Ishikawa (cell line): ENCODE measurements at regions not wholly inside any gene's neighbourhood (a gene's known extent, or its start where the extent isn't known, plus 50 kb on each side); places are given as distances from the start of the nearest gene placed in this dataset.

ENCODE experiments used
- CEBPB ChIP-seq: IDR thresholded peaks from 2 replicates; pipeline ENCODE4 v1.6.1; 2012
- CREB1 ChIP-seq: IDR thresholded peaks from 2 replicates; pipeline ENCODE4 v1.6.1; 2012; ENCODE audit warnings: low read depth
- EGR1 ChIP-seq: IDR thresholded peaks from 2 replicates; pipeline ENCODE4 v1.6.1; 2012
- EP300 ChIP-seq: IDR thresholded peaks from 2 replicates; pipeline ENCODE4 v1.6.1; 2012; ENCODE audit warnings: borderline replicate concordance
- FOXM1 ChIP-seq: IDR thresholded peaks from 2 replicates; pipeline ENCODE4 v1.6.1; 2012; ENCODE audit warnings: low read depth, borderline replicate concordance
- NFIC ChIP-seq: IDR thresholded peaks from 2 replicates; pipeline ENCODE4 v1.6.1; 2012
- RAD21 ChIP-seq: IDR thresholded peaks from 2 replicates; pipeline ENCODE4 v1.6.1; 2012; ENCODE audit warnings: low read depth
- TAF1 ChIP-seq: IDR thresholded peaks from 2 replicates; pipeline ENCODE4 v1.6.1; 2012; ENCODE audit warnings: low read depth, mild to moderate bottlenecking
- TCF12 ChIP-seq: IDR thresholded peaks from 2 replicates; pipeline ENCODE4 v1.6.1; 2012; ENCODE audit warnings: low read depth
- TEAD4 ChIP-seq: IDR thresholded peaks from 2 replicates; pipeline ENCODE4 v1.6.1; 2012
- YY1 ChIP-seq: IDR thresholded peaks from 2 replicates; pipeline ENCODE4 v1.6.1; 2012; ENCODE audit warnings: low read depth
- ZBTB7A ChIP-seq: IDR thresholded peaks from 2 replicates; pipeline ENCODE4 v1.6.1; 2012; ENCODE audit warnings: low read depth
- TF ChIP-seq, protein P1 (sequence below): IDR thresholded peaks from 2 replicates; pipeline ENCODE4 v1.6.1; 2012
- TF ChIP-seq, protein P2 (sequence below): IDR thresholded peaks from 2 replicates; pipeline ENCODE4 v1.6.1; 2012; ENCODE audit warnings: low read depth, mild to moderate bottlenecking
- TF ChIP-seq, protein P3 (sequence below): IDR thresholded peaks from 2 replicates; pipeline ENCODE4 v1.6.1; 2012

GRCh38 chr12:124169577-124170284 is 125.2 kb upstream of the RFLNA start:
- TF ChIP-seq, protein P1, sequence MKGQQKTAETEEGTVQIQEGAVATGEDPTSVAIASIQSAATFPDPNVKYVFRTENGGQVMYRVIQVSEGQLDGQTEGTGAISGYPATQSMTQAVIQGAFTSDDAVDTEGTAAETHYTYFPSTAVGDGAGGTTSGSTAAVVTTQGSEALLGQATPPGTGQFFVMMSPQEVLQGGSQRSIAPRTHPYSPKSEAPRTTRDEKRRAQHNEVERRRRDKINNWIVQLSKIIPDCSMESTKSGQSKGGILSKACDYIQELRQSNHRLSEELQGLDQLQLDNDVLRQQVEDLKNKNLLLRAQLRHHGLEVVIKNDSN, result no peak
- TF ChIP-seq EGR1, result no peak
- no peak for TF ChIP-seq RAD21
- TF ChIP-seq TCF12, result no peak
- TF ChIP-seq TAF1, result no peak
- TF ChIP-seq, protein P2, sequence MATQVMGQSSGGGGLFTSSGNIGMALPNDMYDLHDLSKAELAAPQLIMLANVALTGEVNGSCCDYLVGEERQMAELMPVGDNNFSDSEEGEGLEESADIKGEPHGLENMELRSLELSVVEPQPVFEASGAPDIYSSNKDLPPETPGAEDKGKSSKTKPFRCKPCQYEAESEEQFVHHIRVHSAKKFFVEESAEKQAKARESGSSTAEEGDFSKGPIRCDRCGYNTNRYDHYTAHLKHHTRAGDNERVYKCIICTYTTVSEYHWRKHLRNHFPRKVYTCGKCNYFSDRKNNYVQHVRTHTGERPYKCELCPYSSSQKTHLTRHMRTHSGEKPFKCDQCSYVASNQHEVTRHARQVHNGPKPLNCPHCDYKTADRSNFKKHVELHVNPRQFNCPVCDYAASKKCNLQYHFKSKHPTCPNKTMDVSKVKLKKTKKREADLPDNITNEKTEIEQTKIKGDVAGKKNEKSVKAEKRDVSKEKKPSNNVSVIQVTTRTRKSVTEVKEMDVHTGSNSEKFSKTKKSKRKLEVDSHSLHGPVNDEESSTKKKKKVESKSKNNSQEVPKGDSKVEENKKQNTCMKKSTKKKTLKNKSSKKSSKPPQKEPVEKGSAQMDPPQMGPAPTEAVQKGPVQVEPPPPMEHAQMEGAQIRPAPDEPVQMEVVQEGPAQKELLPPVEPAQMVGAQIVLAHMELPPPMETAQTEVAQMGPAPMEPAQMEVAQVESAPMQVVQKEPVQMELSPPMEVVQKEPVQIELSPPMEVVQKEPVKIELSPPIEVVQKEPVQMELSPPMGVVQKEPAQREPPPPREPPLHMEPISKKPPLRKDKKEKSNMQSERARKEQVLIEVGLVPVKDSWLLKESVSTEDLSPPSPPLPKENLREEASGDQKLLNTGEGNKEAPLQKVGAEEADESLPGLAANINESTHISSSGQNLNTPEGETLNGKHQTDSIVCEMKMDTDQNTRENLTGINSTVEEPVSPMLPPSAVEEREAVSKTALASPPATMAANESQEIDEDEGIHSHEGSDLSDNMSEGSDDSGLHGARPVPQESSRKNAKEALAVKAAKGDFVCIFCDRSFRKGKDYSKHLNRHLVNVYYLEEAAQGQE, result no peak
- no peak for TF ChIP-seq NFIC
- no peak for TF ChIP-seq CEBPB
- TF ChIP-seq YY1, result no peak
- no peak for TF ChIP-seq FOXM1
- TF ChIP-seq EP300, result no peak
- no peak for TF ChIP-seq TEAD4
- TF ChIP-seq, protein P3, sequence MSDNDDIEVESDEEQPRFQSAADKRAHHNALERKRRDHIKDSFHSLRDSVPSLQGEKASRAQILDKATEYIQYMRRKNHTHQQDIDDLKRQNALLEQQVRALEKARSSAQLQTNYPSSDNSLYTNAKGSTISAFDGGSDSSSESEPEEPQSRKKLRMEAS, result no peak
- no peak for TF ChIP-seq ZBTB7A
- TF ChIP-seq CREB1, result no peak

GRCh38 chr12:124170760-124171159 is 124.1 kb upstream of the RFLNA start:
- TF ChIP-seq TAF1 (no peak), RAD21 (no peak), YY1 (no peak), FOXM1 (no peak), TCF12 (no peak), EGR1 (no peak), ZBTB7A (no peak), CEBPB (no peak), CREB1 (no peak)
- TF ChIP-seq, protein P1, result no peak
- TF ChIP-seq, protein P2, result no peak

- TF ChIP-seq RAD21 (no peak), ZBTB7A (no peak), TEAD4 (no peak)
- TF ChIP-seq, protein P2, result no peak
Observed at GRCh38 chr12:124171231-124171979, 123.5 kb upstream of the RFLNA start.

DNA sequence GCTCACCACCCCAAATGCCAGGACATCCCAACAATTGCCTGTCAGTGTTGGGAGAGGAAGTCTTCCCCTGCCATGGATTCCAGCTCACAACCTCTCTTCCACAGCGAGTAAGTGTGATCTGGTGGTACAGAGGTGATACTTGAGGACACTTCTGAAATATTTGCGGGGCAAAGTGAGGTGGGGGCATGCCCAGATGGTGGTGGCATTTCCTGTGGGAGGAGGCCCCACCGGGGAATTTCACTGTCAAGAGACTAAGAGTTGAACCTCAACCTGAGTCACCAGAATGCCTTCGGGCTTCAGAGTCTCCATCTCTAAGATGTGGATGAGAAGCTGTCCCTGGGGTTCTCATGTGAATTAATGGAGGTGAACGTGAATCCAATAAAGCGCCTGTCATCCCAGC is 122.3 kb upstream of the RFLNA start:
- TF ChIP-seq CREB1, result no peak
- no peak for TF ChIP-seq RAD21
- TF ChIP-seq CEBPB, result no peak
- no peak for TF ChIP-seq EGR1
- TF ChIP-seq YY1, result no peak
- no peak for TF ChIP-seq EP300
- TF ChIP-seq, protein P2, result no peak
- no peak for TF ChIP-seq FOXM1
- TF ChIP-seq, protein P1, result no peak
- TF ChIP-seq, protein P3, result no peak
- no peak for TF ChIP-seq TCF12
- TF ChIP-seq ZBTB7A, result no peak
